HL-60 (cell line): ENCODE measurements at regions not wholly inside any gene's neighbourhood (a gene's known extent, or its start where the extent isn't known, plus 50 kb on each side); places are given as distances from the start of the nearest gene placed in this dataset.

ENCODE experiments used
- DNase-seq, 2 experiments: peaks; one replicate each; pipeline ENCODE4 v3.0.0-alpha.2; 2010 to 2020; ENCODE audit warnings: low read depth in 1 of 2, low spot score in 1 of 2
- H3K27ac ChIP-seq: fragments of 250-450 bp; sonication (Bioruptor Pico); replicated peaks from 2 replicates; pipeline ENCODE4 v1.5.1; 2020; ENCODE audit warnings: mild to moderate bottlenecking, moderate library complexity
- H3K27me3 ChIP-seq: fragments of 250-450 bp; sonication (Bioruptor Pico); 2 replicates; pipeline ENCODE4 v1.5.1; 2021; ENCODE audit warnings: mild to moderate bottlenecking, moderate library complexity; ENCODE audit not compliant: insufficient read depth, poor library complexity, severe bottlenecking
- H3K4me3 ChIP-seq: replicated peaks from 2 replicates; pipeline ENCODE4 v1.5.1; 2011; ENCODE audit warnings: mild to moderate bottlenecking, control low read depth, low read length; ENCODE audit not compliant: insufficient read depth
- GABPA ChIP-seq: IDR thresholded peaks from 2 replicates; pipeline ENCODE4 v1.6.1; 2012; ENCODE audit warnings: low read depth
- POLR2AphosphoS5 ChIP-seq: IDR thresholded peaks from 2 replicates; pipeline ENCODE4 v1.6.1; 2012; ENCODE audit warnings: low read depth
- SPI1 ChIP-seq: IDR thresholded peaks from 2 replicates; pipeline ENCODE4 v1.6.1; 2012; ENCODE audit warnings: low read depth, mild to moderate bottlenecking, borderline replicate concordance
- TF ChIP-seq, protein P1 (sequence below): IDR thresholded peaks from one replicate; pipeline ENCODE4 v1.5.1; 2011; ENCODE audit warnings: low read length, control low read depth, inconsistent platforms; ENCODE audit not compliant: insufficient read depth
- TF ChIP-seq, protein P2 (sequence below): IDR thresholded peaks from 2 replicates; pipeline ENCODE4 v1.6.1; 2012; ENCODE audit warnings: low read depth; ENCODE audit not compliant: insufficient replicate concordance

DNA sequence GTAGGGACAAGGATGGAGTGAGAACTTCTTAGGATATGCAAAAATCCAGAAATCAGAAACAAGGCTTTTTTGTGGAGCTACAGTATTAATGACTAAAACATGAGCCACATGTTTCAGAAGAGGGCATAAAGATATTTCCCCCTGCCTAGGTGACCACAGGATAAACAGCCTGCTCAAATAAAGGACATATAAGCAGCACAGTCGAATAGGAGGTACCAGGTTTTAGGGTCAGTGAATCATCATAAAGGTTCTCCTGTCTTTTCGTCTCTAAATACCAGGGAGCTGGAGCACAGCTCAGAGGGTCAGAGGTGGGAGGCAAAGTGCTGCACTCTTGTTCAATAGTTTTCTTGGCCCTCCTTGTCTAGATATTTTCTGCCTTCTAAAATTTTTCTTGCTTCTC, 211.9 kb upstream of the HS3ST1 start:
- Histone ChIP-seq H3K4me3 (no peak overlapping the region), H3K27ac (no peak overlapping the region), H3K27me3 (no peaks in the 10 kb centered on the region)
- TF ChIP-seq POLR2AphosphoS5, result no peak
- TF ChIP-seq SPI1, result no peak
- TF ChIP-seq, protein P1, sequence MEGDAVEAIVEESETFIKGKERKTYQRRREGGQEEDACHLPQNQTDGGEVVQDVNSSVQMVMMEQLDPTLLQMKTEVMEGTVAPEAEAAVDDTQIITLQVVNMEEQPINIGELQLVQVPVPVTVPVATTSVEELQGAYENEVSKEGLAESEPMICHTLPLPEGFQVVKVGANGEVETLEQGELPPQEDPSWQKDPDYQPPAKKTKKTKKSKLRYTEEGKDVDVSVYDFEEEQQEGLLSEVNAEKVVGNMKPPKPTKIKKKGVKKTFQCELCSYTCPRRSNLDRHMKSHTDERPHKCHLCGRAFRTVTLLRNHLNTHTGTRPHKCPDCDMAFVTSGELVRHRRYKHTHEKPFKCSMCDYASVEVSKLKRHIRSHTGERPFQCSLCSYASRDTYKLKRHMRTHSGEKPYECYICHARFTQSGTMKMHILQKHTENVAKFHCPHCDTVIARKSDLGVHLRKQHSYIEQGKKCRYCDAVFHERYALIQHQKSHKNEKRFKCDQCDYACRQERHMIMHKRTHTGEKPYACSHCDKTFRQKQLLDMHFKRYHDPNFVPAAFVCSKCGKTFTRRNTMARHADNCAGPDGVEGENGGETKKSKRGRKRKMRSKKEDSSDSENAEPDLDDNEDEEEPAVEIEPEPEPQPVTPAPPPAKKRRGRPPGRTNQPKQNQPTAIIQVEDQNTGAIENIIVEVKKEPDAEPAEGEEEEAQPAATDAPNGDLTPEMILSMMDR, result no peak
- TF ChIP-seq, protein P2, sequence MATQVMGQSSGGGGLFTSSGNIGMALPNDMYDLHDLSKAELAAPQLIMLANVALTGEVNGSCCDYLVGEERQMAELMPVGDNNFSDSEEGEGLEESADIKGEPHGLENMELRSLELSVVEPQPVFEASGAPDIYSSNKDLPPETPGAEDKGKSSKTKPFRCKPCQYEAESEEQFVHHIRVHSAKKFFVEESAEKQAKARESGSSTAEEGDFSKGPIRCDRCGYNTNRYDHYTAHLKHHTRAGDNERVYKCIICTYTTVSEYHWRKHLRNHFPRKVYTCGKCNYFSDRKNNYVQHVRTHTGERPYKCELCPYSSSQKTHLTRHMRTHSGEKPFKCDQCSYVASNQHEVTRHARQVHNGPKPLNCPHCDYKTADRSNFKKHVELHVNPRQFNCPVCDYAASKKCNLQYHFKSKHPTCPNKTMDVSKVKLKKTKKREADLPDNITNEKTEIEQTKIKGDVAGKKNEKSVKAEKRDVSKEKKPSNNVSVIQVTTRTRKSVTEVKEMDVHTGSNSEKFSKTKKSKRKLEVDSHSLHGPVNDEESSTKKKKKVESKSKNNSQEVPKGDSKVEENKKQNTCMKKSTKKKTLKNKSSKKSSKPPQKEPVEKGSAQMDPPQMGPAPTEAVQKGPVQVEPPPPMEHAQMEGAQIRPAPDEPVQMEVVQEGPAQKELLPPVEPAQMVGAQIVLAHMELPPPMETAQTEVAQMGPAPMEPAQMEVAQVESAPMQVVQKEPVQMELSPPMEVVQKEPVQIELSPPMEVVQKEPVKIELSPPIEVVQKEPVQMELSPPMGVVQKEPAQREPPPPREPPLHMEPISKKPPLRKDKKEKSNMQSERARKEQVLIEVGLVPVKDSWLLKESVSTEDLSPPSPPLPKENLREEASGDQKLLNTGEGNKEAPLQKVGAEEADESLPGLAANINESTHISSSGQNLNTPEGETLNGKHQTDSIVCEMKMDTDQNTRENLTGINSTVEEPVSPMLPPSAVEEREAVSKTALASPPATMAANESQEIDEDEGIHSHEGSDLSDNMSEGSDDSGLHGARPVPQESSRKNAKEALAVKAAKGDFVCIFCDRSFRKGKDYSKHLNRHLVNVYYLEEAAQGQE, result no peak
- TF ChIP-seq GABPA, result no peak
- no peak for DNase-seq

DNA sequence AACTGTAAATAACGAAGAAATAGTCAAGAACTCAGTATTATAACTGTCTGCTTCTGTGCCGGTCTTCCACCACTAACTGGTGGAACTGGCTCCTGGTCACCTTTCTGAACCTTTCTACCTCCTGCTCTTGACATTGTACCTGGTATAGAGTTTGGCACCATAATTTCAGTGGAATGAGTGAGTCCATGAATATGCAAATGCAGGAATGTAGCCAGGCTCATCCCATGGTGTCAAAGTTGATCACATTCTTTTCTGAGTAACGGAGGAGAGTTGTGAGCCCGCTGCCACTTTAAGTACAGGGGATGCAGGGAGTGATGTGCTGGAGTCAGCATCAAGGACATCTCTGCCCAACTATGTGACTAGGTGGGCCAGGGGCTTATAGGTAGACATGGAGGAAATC, 207.9 kb upstream of the HS3ST1 start:
- TF ChIP-seq, protein P1, result no peak
- TF ChIP-seq POLR2AphosphoS5, result no peak
- TF ChIP-seq, protein P2, result no peak
- TF ChIP-seq GABPA, result no peak
- no peak for TF ChIP-seq SPI1
- H3K27me3 ChIP-seq, result no peaks in the 10 kb centered on the region
- no peak overlapping the region for H3K4me3 ChIP-seq
- DNase-seq, result no peak
- H3K27ac ChIP-seq, result no peak overlapping the region

DNA sequence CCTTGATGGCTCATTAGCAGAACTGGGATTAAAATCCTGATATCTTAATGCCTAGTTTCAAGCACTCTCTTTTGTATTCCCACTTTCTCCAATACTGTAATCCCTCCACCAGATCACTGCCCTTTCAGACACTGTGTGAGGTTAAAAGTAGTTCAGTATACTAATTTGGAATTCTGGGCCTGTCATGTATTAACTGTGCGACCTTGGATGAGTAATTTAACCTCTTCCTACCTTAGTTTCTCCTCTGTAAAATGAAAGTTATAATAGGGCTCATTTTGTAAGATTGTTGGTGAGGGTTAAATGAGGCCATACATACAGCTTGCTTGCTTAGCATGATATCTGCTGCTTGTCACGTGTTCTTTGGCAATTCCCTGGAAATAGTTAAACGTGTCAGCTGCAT, 207.3 kb upstream of the HS3ST1 start:
- Histone ChIP-seq H3K27me3 (no peaks in the 10 kb centered on the region), H3K27ac (no peak overlapping the region), H3K4me3 (no peak overlapping the region)
- no peak for DNase-seq
- no peak for TF ChIP-seq SPI1
- no peak for TF ChIP-seq POLR2AphosphoS5
- TF ChIP-seq, protein P1, result no peak
- no peak for TF ChIP-seq GABPA
- TF ChIP-seq, protein P2, result no peak
